GM12865 (cell line): ENCODE measurements at regions not wholly inside any gene's neighbourhood (a gene's known extent, or its start where the extent isn't known, plus 50 kb on each side); places are given as distances from the start of the nearest gene placed in this dataset.
"Not testable (repeated sequence)": the region's sequence is repeated elsewhere in the genome, so short reads cannot be mapped to it uniquely, and the experiment has no call there.

Source experiments
- DNase-seq: peaks from one replicate; pipeline ENCODE4 v3.0.0; 2010; ENCODE audit warnings: low read depth
- H3K4me3 ChIP-seq: 2 replicates; pipeline ENCODE4 v1.5.1; 2011; ENCODE audit warnings: mild to moderate bottlenecking, low read depth, low read length, control low read depth
- CTCF ChIP-seq: IDR thresholded peaks from 2 replicates; pipeline ENCODE4 v1.5.1; 2011; ENCODE audit warnings: low read length, control low read depth, low read depth, inconsistent platforms; ENCODE audit not compliant: insufficient read depth; ENCODE audit errors: missing control alignments

GRCh38 chr16:27600381-27600780, 50.4 kb downstream of the KATNIP start:
- TF ChIP-seq CTCF, result no peak
- no peak for DNase-seq

GRCh38 chr16:27602103-27602502, 52.2 kb downstream of the KATNIP start:
- no peak for TF ChIP-seq CTCF
- no peak overlapping the region for H3K4me3 ChIP-seq
- no peak for DNase-seq

More at GRCh38 chr16:27600381-27600780, 50.4 kb downstream of the KATNIP start:
- no peak overlapping the region for H3K4me3 ChIP-seq

- not testable (repeated sequence) for H3K4me3 ChIP-seq
- peak; percentile 73 for TF ChIP-seq CTCF
- DNase-seq, result peak; percentile 55
These were observed 55.7 kb downstream of the KATNIP start for GRCh38 chr16:27605500-27606106.

- TF ChIP-seq CTCF, result no peak
- no peak for DNase-seq
- H3K4me3 ChIP-seq, result no peak overlapping the region
These were observed 61.4 kb downstream of the KATNIP start for GRCh38 chr16:27611340-27611739.

- DNase-seq, result no peak
- TF ChIP-seq CTCF, result no peak
- H3K4me3 ChIP-seq, result no peak overlapping the region
These were observed 63.4 kb downstream of the KATNIP start for GRCh38 chr16:27613238-27613791.

GRCh38 chr16:27617665-27618064, 67.7 kb downstream of the KATNIP start:
- TF ChIP-seq CTCF, result no peak

GRCh38 chr16:27618165-27618564, 68.2 kb downstream of the KATNIP start:
- H3K4me3 ChIP-seq, result no peak overlapping the region
- no peak for DNase-seq
- TF ChIP-seq CTCF, result no peak

More at GRCh38 chr16:27617665-27618064, 67.7 kb downstream of the KATNIP start:
- no peak overlapping the region for H3K4me3 ChIP-seq
- DNase-seq, result no peak
